PC-3 (cell line): ENCODE measurements at regions not wholly inside any gene's neighbourhood (a gene's known extent, or its start where the extent isn't known, plus 50 kb on each side); places are given as distances from the start of the nearest gene placed in this dataset.

Experiments
- ATAC-seq: fragments of 200-7000 bp; cut with Tn5 transposase; 2 replicates; pipeline ENCODE4 v1.9.1; 2020; ENCODE audit warnings: mild to moderate bottlenecking, moderate library complexity
- BruUV-seq: library from RNA; stranded (reverse); fragments of 400-500 nt; replicated peaks from 2 replicates; lab custom pipeline; 2021; lab: Mats Ljungman, UMichigan
- CTCF ChIA-PET: fragments of 300-600 bp; sonication (Branson Sonifier 250); formaldehyde crosslinking; loops from one replicate; lab custom pipeline; 2022; ENCODE audit warnings: antibody characterized with exemption; lab: Charles Lee
- POLR2A ChIA-PET: fragments of 300-600 bp; sonication (Branson Sonifier 250); formaldehyde crosslinking; loops from one replicate; lab custom pipeline; 2022; ENCODE audit warnings: antibody characterized with exemption; ENCODE audit not compliant: unreplicated experiment; lab: Charles Lee
- DNase-seq: peaks from one replicate; pipeline ENCODE4 v3.0.0-alpha.2; 2015
- H2AFZ ChIP-seq: fragments of 300-600 bp; sonication (generic); 2 replicates; pipeline ENCODE4 v1.6.0; 2016; ENCODE audit warnings: antibody characterized with exemption, low read length
- H3F3A ChIP-seq: fragments of 300-600 bp; sonication (generic); one replicate; pipeline ENCODE4 v1.6.0; 2017; ENCODE audit warnings: antibody characterized with exemption, low read length, control low read depth, mild to moderate bottlenecking; ENCODE audit not compliant: unreplicated experiment
- H3K27ac ChIP-seq: fragments of 300-600 bp; sonication (generic); 2 replicates; pipeline ENCODE4 v1.5.1; 2016; ENCODE audit warnings: mild to moderate bottlenecking, low read length
- H3K27me3 ChIP-seq: fragments of 300-600 bp; sonication (generic); 2 replicates; pipeline ENCODE4 v1.6.1; 2016; ENCODE audit warnings: low read length, mixed read lengths
- H3K36me3 ChIP-seq: fragments of 300-600 bp; sonication (generic); 2 replicates; pipeline ENCODE4 v1.6.1; 2016; ENCODE audit warnings: low read depth, mixed run types, low read length, mixed read lengths
- H3K4me1 ChIP-seq: fragments of 300-600 bp; sonication (generic); 2 replicates; pipeline ENCODE4 v1.5.1; 2016; ENCODE audit warnings: low read length; ENCODE audit not compliant: insufficient read depth
- H3K4me2 ChIP-seq: fragments of 300-600 bp; sonication (generic); 2 replicates; pipeline ENCODE4 v1.6.0; 2016; ENCODE audit warnings: low read length
- H3K4me3 ChIP-seq: fragments of 300-600 bp; sonication (generic); 2 replicates; pipeline ENCODE4 v1.5.1; 2016; ENCODE audit warnings: mild to moderate bottlenecking, low read length, mixed read lengths
- H3K79me2 ChIP-seq: fragments of 300-600 bp; sonication (generic); 2 replicates; pipeline ENCODE4 v1.6.1; 2017; ENCODE audit warnings: low read length, mixed read lengths
- H3K9ac ChIP-seq: fragments of 300-600 bp; sonication (generic); 2 replicates; pipeline ENCODE4 v1.6.0; 2016; ENCODE audit warnings: mild to moderate bottlenecking, low read length
- H3K9me2 ChIP-seq: fragments of 300-600 bp; sonication (generic); replicated peaks from 2 replicates; pipeline ENCODE4 v1.6.1; 2016; ENCODE audit warnings: mixed run types, low read length, mixed read lengths
- H3K9me3 ChIP-seq: fragments of 300-600 bp; sonication (generic); 2 replicates; pipeline ENCODE4 v1.6.1; 2016; ENCODE audit warnings: low read length, mixed read lengths
- H4K20me1 ChIP-seq: fragments of 300-600 bp; sonication (generic); 2 replicates; pipeline ENCODE4 v1.6.1; 2016; ENCODE audit warnings: low read length, mixed read lengths
- EZH2 ChIP-seq: fragments of 300-600 bp; sonication (generic); IDR thresholded peaks from one replicate; pipeline ENCODE4 v1.6.1; 2017; ENCODE audit warnings: antibody characterized with exemption, mild to moderate bottlenecking, low read length; ENCODE audit not compliant: unreplicated experiment
- EZH2phosphoT487 ChIP-seq: fragments of 300-600 bp; sonication (generic); IDR thresholded peaks from 2 replicates; pipeline ENCODE4 v1.6.1; 2018; ENCODE audit warnings: mild to moderate bottlenecking, antibody characterized with exemption, low read length, borderline replicate concordance
- intact Hi-C: fragments of 100-400 bp; cut with micrococcal nuclease; formaldehyde crosslinking; loops from 2 replicates; pipeline ENCODE4 v1.9.0; 2023
- TF ChIP-seq, protein P1 (sequence below): fragments of 300-600 bp; sonication (generic); conservative IDR thresholded peaks from 2 replicates; pipeline ENCODE4 v1.5.1; 2017; ENCODE audit warnings: antibody characterized with exemption, low read depth, mild to moderate bottlenecking, low read length

DNA sequence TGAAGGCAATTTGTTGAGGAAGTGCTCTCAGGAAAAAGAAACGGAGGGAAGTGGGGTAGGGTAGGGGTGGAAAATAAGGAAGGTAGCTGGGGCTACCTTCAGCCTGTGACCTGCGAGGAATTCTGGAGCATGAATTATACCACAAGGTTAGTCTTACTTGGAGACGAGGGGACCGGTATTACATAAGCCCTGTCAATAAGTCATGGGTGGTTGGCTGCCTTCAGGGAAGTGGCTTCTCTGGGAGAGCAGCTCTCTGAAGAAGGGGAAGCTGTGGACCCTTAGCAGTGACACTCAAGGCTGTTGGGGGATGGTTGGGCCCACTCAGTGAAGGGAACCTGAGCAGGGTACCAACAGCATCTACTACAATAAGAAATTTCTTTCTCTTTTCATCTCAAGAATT, 111.3 kb downstream of the TNFSF18 start:
- Histone ChIP-seq H3K4me2 (no peak overlapping the region), H4K20me1 (no peaks in the 10 kb centered on the region), H3F3A (peaks cover 4% of the 10 kb centered on the region), H3K4me3 (no peak overlapping the region), H3K9ac (no peak overlapping the region), H3K36me3 (no peaks in the 10 kb centered on the region), H3K9me2 (no peaks in the 10 kb centered on the region; the same call in 1 of the 2 replicates), H3K4me1 (peaks cover 16% of the 10 kb centered on the region), H3K27me3 (no peaks in the 10 kb centered on the region), H3K9me3 (no peaks in the 10 kb centered on the region; the same call in 1 of the 2 replicates), H3K79me2 (no peaks in the 10 kb centered on the region), H3K27ac (no peak overlapping the region), H2AFZ (no peak overlapping the region)
- no peak for ATAC-seq
- DNase-seq: no peak
- no TSS peak for BruUV-seq
- intact Hi-C loops: no loop called here
- TF ChIP-seq EZH2: no peak
- no peak for TF ChIP-seq EZH2phosphoT487
- TF ChIP-seq, protein P1, sequence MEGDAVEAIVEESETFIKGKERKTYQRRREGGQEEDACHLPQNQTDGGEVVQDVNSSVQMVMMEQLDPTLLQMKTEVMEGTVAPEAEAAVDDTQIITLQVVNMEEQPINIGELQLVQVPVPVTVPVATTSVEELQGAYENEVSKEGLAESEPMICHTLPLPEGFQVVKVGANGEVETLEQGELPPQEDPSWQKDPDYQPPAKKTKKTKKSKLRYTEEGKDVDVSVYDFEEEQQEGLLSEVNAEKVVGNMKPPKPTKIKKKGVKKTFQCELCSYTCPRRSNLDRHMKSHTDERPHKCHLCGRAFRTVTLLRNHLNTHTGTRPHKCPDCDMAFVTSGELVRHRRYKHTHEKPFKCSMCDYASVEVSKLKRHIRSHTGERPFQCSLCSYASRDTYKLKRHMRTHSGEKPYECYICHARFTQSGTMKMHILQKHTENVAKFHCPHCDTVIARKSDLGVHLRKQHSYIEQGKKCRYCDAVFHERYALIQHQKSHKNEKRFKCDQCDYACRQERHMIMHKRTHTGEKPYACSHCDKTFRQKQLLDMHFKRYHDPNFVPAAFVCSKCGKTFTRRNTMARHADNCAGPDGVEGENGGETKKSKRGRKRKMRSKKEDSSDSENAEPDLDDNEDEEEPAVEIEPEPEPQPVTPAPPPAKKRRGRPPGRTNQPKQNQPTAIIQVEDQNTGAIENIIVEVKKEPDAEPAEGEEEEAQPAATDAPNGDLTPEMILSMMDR: no peak
- ChIA-PET POLR2A (no interaction called here), CTCF (no interaction called here)

DNA sequence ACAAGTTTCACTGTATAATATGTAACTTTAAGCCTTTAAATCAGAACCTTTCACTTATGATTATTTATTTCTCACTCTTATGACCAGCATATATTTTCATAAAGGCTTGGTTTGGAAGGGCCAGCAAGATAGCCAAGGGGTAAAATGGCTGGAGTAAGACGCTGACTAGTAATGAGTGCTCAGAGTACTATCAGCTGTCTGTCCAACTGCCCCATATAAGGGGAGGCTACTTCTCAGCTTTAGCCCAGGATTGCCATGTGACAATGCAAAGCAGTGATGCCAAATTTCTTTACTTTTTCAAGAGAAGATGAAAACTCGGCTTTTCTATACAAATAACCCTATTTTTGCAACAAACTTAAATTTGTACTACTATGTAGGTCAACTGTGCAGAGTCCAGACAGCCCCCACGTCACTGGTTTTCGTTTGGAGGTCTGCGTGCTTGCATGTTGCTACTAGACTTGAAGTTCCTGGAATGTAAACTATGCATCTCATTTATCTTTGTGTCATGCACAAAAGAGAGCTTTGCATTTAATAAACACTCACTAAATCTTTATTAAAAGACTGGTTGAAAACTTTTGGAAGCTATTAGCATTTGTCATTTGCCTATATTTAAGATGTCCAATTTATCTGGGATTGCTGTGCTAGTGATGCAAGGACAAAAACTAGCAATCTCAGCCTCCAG, 110.4 kb downstream of the TNFSF18 start:
- intact Hi-C loops: no loop called here
- BruUV-seq: no TSS peak
- Histone ChIP-seq H3K9ac (no peak overlapping the region), H4K20me1 (no peaks in the 10 kb centered on the region), H3K27ac (no peak overlapping the region), H3K4me2 (no peak overlapping the region), H3F3A (no peaks in the 10 kb centered on the region), H3K4me3 (no peak overlapping the region), H3K27me3 (no peaks in the 10 kb centered on the region), H3K9me3 (no peaks in the 10 kb centered on the region; the same call in 1 of the 2 replicates), H3K4me1 (peaks cover 8% of the 10 kb centered on the region; the same call in 1 of the 2 replicates), H3K36me3 (no peaks in the 10 kb centered on the region), H3K79me2 (no peaks in the 10 kb centered on the region), H2AFZ (no peak overlapping the region), H3K9me2 (no peaks in the 10 kb centered on the region; the same call in 1 of the 2 replicates)
- no peak for TF ChIP-seq EZH2
- TF ChIP-seq, protein P1: no peak
- TF ChIP-seq EZH2phosphoT487: no peak
- no peak for DNase-seq
- ChIA-PET CTCF (no interaction called here), POLR2A (interaction anchor here (0.6 kb wide), 1 partner anchor 40 kb away, joined by 3 read pairs; no protein-coding TSS in a partner anchor)
- no peak for ATAC-seq

DNA sequence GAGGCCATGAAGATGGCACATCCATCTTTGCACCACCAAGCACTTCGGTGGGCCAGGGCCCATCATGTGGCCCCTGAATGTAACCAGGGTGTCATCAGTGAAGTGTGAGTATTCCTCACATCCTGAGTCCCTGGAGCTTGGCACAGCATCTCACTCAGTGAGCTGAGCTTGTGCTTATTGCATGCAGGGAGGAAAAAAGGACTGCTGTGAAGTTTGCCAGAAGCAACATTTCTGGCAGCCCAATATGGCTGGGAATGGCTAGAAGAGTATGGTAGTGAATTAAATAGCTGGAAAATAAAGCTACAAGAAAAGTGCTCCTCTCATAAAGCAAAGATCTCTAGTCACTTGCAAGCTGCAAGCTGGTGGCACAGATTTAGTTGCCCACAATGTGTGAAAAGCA, 109.3 kb downstream of the TNFSF18 start:
- H3K79me2 ChIP-seq: no peaks in the 10 kb centered on the region
- BruUV-seq: no TSS peak
- no peaks in the 10 kb centered on the region for H3K27me3 ChIP-seq
- H3F3A ChIP-seq: no peaks in the 10 kb centered on the region
- H3K4me1 ChIP-seq: 0 out of 2 replicates have a peak, but pooled peaks cover 2% of the 10 kb centered on the region
- intact Hi-C loops: no loop called here
- H3K9me2 ChIP-seq: no peaks in the 10 kb centered on the region; the same call in 1 of the 2 replicates
- no peaks in the 10 kb centered on the region; the same call in 1 of the 2 replicates for H3K9me3 ChIP-seq
- ATAC-seq (no peak), DNase-seq (no peak)
- ChIA-PET CTCF (no interaction called here), POLR2A (no interaction called here)
- no peak overlapping the region for H3K9ac ChIP-seq
- H3K27ac ChIP-seq: no peak overlapping the region
- H3K4me3 ChIP-seq: no peak overlapping the region
- H3K4me2 ChIP-seq: no peak overlapping the region
- H2AFZ ChIP-seq: no peak overlapping the region
- TF ChIP-seq, protein P1: no peak
- TF ChIP-seq EZH2 (no peak), EZH2phosphoT487 (no peak)
- no peaks in the 10 kb centered on the region for H3K36me3 ChIP-seq
- no peaks in the 10 kb centered on the region for H4K20me1 ChIP-seq
